T-helper 1 cell treated with Interleukin-12 subunit alpha and Interleukin-12 subunit beta and Interleukin-4 antibody, amounts not matched to agents 30 ng/mL and 1 ng/mL, for 36 hours (primary cell): ENCODE measurements at regions not wholly inside any gene's neighbourhood (a gene's known extent, or its start where the extent isn't known, plus 50 kb on each side); places are given as distances from the start of the nearest gene placed in this dataset.
"Not testable (repeated sequence)": the region's sequence is repeated elsewhere in the genome, so short reads cannot be mapped to it uniquely, and the experiment has no call there.

Experiments used
- intact Hi-C: fragments of 100-400 bp; cut with micrococcal nuclease; formaldehyde crosslinking; loops from one replicate; pipeline ENCODE4 v1.15.1; 2024

DNA sequence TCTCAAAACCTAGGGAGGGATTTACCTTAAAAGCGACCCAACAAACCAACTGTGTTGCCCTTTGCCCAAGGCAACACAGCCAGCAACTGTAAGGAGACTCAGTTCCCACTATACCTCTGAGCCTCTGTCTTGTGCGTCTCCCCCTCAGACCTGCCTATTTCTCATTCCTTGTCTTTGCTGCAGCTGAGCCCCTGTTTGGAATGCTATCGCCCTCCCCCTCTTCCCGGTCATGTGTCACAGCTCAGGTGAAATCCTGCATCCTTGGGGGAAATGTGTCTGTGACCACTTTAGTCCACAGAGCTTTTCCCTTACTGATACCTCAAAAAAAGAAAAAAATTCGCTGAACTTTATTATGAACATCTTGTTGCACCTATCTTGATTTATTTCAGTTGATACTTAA, 52.0 kb upstream of the LRIG1 start:
- intact Hi-C loops, result no loop called here

DNA sequence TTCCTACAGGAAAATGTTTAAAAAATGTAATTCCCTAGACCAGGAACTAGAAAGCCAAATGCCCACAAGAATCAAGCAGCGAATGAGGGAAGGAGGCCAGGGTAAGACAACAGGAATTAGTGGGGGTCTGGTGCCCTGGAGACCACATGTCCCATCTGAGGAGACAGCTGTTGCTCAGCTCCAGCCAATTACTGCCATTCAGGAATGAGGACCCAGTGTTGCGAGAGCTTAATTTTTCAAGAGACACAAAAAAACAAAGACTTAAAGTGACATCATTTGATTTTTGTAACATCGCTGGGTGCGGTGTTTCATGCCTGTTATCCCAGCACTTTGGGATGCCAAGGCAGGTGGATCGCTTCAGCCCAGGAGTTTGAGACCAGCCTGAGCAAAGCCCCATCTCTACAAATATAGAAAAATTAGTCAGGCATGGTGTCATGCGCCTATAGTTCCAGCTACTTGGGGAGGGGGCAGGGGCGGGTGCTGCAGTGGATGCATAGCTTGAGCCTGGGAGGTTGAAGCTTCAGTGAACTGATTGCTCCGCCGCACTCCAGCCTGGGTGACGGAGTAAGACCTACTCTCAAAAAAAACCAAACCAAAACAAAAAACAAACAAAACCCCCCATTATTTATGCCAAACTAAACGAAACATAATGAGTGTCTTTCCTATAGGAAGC, 52.8 kb upstream of the LRIG1 start:
- intact Hi-C loops, result no loop called here

DNA sequence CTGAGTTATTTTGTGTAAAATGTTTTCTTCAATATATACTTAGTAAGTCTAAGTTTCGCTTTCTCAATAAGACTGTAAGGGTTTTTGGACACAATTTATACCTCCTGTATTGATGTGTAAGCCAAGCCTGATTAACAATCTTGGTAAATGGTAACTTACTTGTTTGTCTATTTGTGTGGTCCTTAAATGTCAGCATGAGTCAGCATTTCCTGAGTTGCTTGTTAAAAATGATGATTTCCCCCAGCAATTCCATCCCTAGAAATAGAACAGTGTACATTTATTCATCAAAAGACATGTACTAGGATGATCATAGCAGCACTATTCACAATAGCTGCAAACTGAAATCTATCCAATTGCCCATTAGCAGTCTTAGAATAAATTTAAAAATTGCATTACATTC, 53.4 kb upstream of the LRIG1 start:
- intact Hi-C loops, result no loop called here

DNA sequence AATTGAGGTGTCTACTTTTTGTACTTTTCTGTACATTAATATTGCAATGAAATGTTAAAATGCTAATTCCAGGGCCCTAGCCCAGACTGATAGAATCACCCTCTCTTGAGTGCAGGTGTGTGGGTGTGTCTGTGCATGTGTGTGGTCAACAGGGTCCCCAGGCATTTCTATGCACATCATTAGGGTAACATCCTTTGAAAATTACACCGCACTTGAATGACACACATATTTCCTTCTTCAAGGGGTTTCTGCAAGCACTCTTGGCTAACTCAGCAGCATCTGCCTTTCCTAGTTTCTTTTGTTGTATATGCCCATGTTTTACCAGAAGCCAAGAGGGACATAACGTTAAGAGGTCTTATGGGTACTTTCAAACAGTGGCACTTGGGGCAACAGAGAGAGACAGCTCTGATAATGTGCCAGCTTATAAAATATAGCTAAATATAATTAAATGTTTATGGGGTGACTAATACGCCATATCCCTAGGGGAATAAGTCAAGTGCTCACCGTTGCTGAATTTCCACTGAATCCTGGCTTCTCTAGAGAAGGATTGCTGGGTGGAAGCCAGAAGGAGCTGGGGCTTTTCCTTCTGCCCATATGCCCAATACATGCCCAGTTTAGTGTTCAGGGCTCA, 54.5 kb upstream of the LRIG1 start:
- intact Hi-C loops, result no loop called here

DNA sequence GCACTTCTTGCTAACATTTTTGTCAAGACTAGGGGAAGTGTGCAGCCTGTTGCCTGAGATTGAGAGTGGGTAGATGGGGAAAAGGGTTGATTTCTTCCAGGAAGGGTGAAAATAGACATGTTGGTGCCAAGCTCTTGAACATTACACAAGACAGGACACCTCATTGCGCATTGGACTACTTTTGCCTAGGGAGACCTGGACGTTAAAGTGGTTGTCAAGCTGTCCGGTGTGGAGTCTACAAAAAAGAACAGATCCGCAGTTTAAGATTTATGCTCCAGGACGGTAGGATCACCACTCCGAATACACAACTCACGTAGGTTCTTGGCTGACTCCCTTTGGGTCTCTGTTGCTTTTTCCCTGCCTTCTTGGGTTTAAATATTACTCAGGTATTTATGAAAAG, 56.3 kb upstream of the LRIG1 start:
- intact Hi-C loops, result no loop called here

DNA sequence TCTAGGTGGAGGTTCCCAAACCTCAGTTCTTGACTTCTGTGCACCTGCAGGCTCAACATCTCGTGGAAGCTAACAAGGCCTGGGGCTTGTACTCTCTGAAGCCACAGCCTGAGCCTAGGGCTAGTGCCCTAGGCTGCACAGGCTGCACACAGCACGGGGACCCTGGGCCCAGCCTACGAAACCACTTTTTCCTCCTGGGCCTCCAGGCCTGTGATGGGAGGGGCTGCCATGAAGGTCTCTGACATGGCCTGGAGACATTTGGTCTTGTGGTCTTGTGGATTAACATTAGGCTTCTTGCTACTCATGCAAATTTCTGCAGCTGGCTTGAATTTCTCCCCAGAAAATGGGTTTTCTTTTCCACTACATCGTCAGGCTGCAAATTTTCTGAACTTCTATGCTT, 59.1 kb upstream of the LRIG1 start:
- intact Hi-C loops, result not testable (repeated sequence)

DNA sequence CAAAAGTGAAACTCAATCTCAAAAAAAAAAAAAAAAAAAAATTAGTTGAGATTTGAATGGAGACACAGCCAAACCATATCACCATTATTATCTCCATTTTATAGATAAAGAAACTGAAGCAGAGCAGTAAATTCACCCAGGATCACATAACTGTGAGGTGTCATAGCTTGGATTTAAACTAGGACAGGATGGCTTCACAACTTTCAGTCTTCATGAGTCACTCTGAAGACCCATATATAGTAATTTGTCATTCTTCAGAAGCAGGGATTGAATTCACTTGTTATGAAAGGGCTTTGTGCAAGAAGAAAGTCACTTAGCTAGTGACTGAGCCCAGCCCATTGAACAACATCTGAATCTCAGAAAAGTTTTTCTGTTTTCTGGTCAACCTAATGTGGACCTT, 60.5 kb upstream of the LRIG1 start:
- intact Hi-C loops, result no loop called here

DNA sequence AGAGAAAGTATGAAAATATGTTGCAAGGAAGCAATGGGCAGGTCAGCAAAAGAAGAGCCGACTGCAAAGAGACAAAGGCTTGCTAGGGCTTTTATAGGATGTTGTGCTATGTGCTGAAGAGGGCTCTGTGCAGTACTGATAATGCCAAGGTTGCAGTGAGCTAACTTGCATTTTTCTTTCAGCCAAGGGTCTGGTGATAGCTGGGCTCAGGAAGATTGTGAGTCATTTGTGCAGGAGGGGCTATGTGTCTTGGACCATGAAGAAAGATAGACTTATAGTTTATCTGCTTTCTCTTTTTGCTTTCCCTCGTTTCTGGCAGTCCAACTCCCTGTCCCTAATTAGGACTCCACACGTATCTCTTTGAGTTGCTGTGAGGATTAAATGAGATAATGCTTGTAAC, 64.5 kb upstream of the LRIG1 start:
- intact Hi-C loops, result no loop called here

DNA sequence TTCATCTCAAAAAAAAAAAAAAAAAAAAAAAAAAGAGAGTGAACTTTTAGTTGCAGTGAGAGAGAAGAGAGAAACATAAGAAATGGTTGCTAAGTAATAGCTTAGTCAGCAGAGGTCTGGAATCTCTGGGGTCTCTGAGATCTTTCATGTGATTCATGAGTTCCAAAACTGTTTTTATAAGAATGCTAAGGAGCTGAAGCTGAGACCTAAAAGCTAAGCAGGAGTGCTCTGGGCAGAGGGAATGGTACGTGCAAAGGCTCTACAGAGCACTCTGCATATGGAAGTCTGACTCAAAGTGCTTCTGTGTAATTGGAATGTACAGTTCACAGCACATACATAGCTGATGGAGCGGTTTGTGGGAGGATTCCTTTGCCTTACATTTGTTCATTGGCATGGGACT, 66.3 kb upstream of the LRIG1 start:
- intact Hi-C loops, result no loop called here

DNA sequence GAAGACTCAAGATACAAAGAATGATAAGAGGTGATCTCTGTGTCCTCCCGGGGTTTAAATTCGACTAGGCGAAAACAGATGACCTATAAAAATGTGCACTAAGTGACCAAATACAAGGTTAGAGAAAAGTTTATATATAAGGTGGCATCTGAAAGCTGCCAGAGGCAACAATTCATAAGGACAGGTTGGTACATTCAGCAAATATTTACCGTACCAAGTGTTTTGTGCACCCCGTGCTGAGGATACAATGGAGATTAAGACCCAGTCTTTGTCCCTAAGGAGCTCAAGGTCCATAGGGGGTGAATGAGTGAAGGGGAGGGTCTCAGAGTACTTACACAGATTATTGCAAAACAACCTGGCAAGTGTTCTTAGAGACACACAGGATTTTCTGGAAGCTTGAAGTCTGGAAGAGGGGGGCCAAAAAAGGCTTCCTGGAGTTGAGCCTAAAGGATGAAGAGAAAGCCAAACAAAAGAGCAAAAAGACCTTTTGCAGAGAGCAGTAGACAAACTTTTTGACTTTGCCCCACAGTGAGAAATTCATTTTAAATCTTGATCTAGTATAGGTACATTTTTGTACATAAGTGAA, 71.4 kb upstream of the LRIG1 start:
- intact Hi-C loops, result no loop called here

DNA sequence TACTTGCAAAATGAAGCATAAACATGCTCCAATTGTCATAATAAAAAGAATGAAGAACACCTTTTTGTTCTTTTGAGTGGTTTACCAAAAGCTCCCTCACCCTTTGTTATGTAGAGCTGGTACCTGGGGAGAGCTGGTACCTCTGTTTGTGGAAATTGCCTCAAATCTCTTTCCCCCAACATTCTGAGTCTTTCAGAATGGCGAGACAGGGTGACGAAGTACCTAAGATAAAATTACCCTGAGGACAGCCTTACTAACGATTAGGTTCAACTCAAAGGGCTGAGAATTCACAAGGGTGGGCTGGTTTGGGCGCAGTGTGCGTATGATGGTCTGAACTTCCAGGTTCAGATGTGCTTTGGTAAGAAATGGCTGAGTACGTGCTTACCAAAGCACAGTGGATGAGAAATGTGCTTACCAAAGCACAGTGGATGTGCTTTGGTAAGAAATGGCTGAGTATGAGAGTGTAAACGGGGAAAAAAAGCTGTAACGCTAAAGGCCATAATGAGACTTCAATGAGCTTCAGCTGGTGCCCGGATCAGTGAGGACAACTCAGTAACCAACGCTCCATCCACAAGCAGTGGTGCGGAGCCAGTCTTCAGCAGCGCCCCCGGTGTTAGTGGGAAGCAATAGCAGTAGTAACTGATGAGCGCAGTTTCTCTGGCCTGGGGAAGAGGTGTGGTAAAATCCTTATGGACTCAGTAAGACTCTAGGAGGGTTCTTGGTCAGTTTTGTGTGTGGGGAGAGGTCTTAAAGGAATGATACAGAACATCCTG, 72.3 kb upstream of the LRIG1 start:
- intact Hi-C loops, result no loop called here

DNA sequence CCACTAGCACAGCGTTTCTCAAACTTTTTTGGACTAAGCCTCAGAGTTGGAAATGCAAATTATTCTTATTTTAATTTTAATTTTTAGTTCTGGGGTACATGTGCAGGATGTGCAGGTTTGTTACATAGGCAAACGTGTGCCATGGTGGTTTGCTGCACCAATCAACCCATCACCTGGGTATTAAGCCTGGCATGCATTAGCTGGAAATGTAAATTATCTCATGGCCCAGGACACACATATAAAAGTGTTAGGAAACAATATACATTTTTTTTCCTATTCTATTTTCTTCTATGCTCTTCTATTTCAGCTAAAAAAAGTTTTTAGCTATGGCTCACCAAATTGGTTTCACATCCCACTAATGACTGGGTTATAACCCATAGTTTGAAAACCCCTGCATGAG, 73.3 kb upstream of the LRIG1 start:
- intact Hi-C loops, result no loop called here

DNA sequence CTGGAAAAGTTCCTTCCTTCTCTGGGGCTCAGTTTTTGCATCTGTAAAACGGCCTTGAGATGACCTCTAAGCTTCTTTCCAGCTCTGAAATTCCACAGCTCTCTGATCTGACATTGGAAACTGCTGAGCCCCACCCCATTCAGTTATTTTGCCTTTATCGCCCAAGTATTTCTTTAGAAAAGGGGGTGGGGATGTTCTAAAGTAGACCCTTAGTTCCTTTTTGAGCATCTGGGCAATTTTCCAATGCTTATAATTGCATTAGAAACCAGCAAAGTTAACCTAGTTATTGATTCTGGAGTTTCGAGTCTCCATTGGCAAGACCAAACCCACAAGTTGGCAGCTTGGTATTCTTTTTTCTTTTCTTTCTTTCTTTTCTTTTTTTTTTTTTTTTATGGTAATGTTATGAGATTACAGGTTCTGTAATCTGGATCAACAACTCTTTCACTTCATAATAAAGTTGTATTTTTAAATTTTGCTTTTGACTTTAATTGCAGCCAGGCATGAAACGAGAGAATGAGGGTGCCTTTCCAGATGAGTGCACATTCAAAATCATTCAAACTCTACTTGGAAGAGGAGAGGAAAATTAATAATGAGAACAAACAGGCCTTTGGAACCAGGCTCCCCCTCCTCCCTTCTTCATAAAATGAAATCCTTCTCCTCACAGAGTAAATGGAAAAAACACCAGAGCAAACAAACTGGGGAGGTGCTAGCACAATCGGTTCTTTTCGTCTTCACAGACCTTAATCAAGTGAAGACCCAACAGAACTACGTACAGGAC, 76.8 kb upstream of the LRIG1 start:
- intact Hi-C loops, result no loop called here

DNA sequence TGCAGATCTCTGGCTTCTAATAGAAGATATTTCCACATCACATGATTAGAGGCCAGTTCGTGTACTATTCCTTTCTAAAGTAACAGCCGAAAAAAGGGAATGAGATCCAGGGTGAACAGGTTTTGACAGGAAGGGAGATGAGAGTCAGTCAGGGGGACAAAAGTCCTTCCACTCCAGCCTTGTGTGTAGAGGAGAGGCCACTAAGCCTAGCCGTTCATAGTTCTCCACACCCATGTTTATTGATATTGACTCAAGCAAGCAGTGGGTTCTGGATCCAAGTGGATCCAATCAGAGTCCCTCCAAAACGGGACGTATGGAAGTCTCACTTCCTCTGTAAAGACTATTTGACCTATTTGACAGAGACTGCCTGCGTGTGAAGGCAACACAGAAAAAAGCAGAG, 80.4 kb upstream of the LRIG1 start:
- intact Hi-C loops, result no loop called here

DNA sequence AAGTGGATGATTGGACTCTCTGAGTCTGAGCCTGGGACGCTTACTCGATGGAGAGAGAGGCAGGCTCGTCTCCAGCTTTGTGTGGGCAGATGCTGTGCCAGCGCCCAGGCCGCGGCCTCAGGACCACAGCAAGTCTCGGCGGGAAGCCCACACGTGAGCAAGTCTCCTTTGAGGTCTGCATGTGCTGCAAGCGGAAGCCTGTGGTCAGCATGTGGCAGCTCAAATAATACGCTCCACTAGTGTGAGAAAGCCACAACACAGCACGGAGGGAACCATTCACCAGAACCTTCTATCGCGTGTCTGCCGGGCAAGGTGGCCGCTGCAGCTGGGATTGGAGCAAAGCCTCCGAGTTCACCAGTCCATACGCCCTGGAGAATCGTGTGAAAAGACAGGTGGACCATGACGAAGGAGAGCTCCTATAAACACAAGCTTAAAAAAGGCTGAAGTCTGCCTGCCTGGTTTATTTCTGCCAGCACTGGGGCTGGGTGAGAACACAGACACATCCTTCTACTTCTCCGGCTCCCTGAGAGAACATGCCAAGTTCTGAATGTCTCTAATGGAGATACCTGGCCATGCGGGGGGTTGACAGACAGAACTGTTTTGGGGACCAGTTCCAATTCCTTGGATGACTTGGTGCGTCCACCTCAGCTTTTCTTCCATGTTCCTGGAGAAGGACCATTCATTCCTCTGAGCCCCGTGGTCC, 82.0 kb upstream of the LRIG1 start:
- intact Hi-C loops, result no loop called here

DNA sequence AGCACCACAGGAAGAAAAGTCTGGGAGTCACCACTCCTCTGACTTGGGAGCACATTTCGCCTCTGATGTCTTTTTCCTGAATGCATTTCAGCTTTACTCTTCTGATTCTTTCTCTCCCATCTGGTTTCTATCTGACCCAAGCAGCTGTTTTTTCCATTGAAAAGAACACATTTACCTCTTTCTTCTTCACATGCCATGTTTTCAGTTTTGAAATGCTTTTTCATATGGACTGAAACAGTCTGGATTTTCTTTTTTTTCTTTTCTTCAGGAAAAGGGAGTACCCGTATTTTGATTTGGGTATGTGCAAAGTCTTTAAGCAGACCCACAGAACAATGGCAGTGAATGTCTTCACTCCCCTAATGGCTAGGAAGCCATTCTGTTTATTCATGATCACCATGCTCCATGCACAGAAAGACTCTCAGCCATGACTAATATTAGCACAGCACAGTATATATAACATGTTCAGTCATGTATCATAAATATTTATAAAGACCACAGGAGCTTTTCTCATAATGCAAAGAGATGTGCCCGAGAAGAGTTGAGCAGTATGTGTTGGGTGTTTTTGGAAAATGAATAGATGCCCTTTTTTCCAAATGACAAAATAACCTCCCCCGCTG, 82.7 kb upstream of the LRIG1 start:
- intact Hi-C loops, result no loop called here

DNA sequence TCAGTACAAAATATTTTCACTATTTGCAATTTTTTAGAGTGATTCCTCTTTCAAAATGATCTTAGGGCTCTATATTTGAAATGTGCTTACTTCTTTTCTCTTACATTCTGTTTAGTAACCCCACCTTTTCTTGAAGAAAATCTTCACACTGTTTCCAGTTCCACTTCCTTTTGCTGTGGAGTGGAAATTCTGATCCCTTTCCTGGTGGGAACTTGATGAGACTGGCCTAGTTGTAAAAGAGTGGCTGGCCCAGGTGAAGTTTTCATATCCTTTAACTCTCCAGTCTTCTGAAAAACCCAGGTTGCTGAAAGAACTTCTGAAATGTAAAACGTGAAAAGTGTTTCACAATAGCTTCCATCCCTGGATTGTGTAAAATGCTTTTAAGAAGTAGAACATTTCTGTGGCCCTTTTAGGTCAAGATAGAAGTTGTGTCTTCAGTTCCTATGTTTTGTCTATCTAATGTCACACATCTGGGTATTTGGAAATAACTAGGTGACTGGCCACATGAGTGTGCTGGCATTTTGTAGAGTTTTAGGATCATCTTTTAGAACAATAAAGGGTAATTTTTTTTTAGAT, 84.8 kb upstream of the LRIG1 start:
- intact Hi-C loops, result no loop called here

DNA sequence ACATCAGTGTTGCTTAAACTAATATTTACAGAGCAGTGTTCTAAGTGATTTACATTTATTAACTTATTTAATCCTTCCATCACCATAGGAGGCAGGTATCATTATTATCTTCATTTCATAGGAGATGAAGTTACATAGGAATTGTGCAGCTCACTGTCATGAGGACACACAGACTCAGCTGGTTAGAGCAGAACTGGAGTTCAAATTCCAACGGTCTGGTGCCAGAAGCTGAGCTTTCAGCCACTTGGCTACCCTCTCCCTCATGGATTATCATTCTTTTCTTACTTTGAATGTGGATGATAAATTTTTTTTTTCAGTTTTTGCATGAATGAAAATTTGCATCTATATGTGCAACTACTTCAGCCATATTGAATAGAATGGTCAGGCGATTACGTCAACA, 86.0 kb upstream of the LRIG1 start:
- intact Hi-C loops, result no loop called here

DNA sequence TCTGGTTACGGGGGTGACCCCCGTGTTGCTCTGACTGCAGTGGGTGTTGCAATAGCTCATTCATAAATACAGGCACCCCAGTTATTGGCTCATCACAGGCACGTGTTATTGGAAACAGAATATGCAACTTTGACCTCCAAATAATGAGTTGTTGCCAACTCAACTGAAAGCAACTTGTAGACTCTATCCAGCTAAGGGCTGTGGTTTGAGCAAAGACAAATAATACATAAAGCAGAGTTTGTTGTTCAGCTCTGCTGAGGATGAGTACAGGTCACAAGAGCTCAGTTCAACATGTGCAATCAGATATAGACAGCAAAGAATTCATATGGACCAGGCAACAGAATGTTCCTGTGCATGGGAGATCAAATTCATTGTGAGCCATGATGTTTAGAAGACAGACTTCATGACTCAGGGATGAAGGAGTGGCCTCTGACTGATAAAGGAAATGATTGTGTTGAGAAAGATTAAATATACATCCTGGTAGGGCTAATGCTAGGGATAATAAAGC, 87.6 kb upstream of the LRIG1 start:
- intact Hi-C loops, result no loop called here
